HL-60 (cell line): ENCODE measurements at regions not wholly inside any gene's neighbourhood (a gene's known extent, or its start where the extent isn't known, plus 50 kb on each side); places are given as distances from the start of the nearest gene placed in this dataset.

ENCODE experiments used
- DNase-seq, 2 experiments: peaks; one replicate each; pipeline ENCODE4 v3.0.0-alpha.2; 2010 to 2020; ENCODE audit warnings: low read depth in 1 of 2, low spot score in 1 of 2
- H3K27ac ChIP-seq: fragments of 250-450 bp; sonication (Bioruptor Pico); replicated peaks from 2 replicates; pipeline ENCODE4 v1.5.1; 2020; ENCODE audit warnings: mild to moderate bottlenecking, moderate library complexity
- H3K27me3 ChIP-seq: fragments of 250-450 bp; sonication (Bioruptor Pico); 2 replicates; pipeline ENCODE4 v1.5.1; 2021; ENCODE audit warnings: mild to moderate bottlenecking, moderate library complexity; ENCODE audit not compliant: insufficient read depth, poor library complexity, severe bottlenecking
- H3K4me3 ChIP-seq: replicated peaks from 2 replicates; pipeline ENCODE4 v1.5.1; 2011; ENCODE audit warnings: mild to moderate bottlenecking, control low read depth, low read length; ENCODE audit not compliant: insufficient read depth
- CTCF ChIP-seq: IDR thresholded peaks from one replicate; pipeline ENCODE4 v1.5.1; 2011; ENCODE audit warnings: low read length, control low read depth, inconsistent platforms; ENCODE audit not compliant: insufficient read depth
- GABPA ChIP-seq: IDR thresholded peaks from 2 replicates; pipeline ENCODE4 v1.6.1; 2012; ENCODE audit warnings: low read depth
- POLR2AphosphoS5 ChIP-seq: IDR thresholded peaks from 2 replicates; pipeline ENCODE4 v1.6.1; 2012; ENCODE audit warnings: low read depth
- SPI1 ChIP-seq: IDR thresholded peaks from 2 replicates; pipeline ENCODE4 v1.6.1; 2012; ENCODE audit warnings: low read depth, mild to moderate bottlenecking, borderline replicate concordance
- TF ChIP-seq, protein P1 (sequence below): IDR thresholded peaks from 2 replicates; pipeline ENCODE4 v1.6.1; 2012; ENCODE audit warnings: low read depth; ENCODE audit not compliant: insufficient replicate concordance

DNA sequence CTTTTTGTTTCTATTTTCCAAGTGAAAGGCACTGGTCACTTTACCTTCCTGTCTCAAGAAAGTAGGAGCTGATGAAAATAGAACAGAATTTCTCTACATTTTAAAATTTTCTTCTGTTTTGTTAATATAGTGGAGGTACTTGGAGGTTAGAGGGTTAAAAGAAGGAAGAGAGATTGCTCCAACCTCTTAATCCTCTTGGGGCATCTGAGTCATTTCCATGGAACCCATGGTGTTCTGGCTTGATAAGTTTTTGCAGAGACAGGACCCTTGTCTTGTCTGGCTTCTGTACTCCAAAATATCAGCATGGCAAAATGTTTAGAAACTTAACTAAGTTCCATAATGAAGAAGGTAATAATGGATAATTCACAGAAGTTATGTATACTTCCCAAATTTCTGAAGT, 727.2 kb downstream of the C4orf33 start:
- no peak for TF ChIP-seq SPI1
- no peak for TF ChIP-seq CTCF
- TF ChIP-seq GABPA: no peak
- no peak for TF ChIP-seq POLR2AphosphoS5
- TF ChIP-seq, protein P1, sequence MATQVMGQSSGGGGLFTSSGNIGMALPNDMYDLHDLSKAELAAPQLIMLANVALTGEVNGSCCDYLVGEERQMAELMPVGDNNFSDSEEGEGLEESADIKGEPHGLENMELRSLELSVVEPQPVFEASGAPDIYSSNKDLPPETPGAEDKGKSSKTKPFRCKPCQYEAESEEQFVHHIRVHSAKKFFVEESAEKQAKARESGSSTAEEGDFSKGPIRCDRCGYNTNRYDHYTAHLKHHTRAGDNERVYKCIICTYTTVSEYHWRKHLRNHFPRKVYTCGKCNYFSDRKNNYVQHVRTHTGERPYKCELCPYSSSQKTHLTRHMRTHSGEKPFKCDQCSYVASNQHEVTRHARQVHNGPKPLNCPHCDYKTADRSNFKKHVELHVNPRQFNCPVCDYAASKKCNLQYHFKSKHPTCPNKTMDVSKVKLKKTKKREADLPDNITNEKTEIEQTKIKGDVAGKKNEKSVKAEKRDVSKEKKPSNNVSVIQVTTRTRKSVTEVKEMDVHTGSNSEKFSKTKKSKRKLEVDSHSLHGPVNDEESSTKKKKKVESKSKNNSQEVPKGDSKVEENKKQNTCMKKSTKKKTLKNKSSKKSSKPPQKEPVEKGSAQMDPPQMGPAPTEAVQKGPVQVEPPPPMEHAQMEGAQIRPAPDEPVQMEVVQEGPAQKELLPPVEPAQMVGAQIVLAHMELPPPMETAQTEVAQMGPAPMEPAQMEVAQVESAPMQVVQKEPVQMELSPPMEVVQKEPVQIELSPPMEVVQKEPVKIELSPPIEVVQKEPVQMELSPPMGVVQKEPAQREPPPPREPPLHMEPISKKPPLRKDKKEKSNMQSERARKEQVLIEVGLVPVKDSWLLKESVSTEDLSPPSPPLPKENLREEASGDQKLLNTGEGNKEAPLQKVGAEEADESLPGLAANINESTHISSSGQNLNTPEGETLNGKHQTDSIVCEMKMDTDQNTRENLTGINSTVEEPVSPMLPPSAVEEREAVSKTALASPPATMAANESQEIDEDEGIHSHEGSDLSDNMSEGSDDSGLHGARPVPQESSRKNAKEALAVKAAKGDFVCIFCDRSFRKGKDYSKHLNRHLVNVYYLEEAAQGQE: no peak
- H3K4me3 ChIP-seq: no peak overlapping the region
- H3K27me3 ChIP-seq: no peaks in the 10 kb centered on the region
- DNase-seq: no peak
- H3K27ac ChIP-seq: no peak overlapping the region

DNA sequence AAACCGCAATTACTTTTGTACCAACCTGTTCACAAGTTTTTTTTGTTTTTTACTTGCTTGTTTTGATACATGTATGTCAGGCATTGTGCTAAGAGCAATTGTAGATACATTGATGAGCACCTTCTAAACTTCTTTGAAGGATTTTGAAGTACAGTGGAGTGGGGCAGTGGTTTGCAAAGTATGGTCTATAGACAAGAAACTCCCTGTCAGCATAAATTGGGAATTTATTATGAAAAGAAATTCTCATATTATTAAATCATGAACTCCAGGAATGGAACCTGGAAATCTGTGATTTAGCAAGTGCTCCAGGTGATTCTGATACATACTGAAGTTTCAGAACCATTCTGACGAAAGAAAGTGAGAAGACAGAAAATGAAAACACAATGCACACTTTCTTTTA, 733.4 kb downstream of the C4orf33 start:
- H3K27me3 ChIP-seq: no peaks in the 10 kb centered on the region
- H3K4me3 ChIP-seq: no peak overlapping the region
- TF ChIP-seq, protein P1: no peak
- TF ChIP-seq GABPA: no peak
- DNase-seq: no peak
- H3K27ac ChIP-seq: no peak overlapping the region

DNA sequence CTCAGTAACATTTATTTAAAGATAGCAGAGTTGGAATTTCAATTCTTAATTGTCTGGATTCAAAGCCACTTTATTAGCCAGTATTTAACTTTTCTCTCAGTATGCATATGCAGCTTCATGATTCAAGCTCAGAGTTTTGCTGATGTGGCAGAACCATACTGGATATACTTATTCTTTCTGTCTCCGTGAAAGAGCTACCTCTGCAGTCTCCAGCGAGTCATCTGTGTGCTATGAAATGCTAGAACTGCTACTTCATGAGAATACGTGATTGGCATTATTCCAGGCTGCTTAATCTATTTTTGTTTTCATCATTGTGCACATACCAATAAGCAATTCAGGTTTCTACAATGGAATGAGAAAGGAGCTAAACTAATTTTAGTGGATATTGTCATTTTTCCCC, 743.7 kb downstream of the C4orf33 start:
- H3K4me3 ChIP-seq: no peak overlapping the region
- DNase-seq: no peak
- TF ChIP-seq GABPA: no peak
- TF ChIP-seq, protein P1: no peak

DNA sequence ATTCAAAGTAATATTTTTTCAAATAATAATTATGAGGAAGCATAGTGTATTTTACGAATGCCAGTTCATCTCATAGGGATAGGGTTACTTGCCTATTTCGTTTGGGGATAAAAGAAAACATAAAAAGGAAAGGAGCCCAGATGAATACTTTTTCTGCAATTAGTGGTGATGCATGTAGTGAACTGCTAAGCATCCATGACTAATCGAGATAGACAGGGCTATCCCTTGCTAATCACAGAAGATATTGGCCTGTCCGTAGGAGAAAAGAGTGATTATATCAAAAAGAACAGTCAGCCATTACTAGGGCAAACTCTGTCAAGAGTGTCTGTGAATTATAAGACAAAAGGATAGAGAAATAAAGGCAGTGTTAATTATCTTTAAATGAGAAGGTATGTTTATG, 746.1 kb downstream of the C4orf33 start:
- Histone ChIP-seq H3K27ac (no peak overlapping the region), H3K27me3 (no peaks in the 10 kb centered on the region), H3K4me3 (no peak overlapping the region)
- DNase-seq: no peak
- TF ChIP-seq CTCF: no peak
- TF ChIP-seq GABPA: no peak
- TF ChIP-seq SPI1: no peak
- TF ChIP-seq POLR2AphosphoS5: no peak
- TF ChIP-seq, protein P1: no peak

More for the DNA sequence above, 743.7 kb downstream of the C4orf33 start:
- Histone ChIP-seq H3K27ac (no peak overlapping the region), H3K27me3 (no peaks in the 10 kb centered on the region)
